Large intestine (tissue), 3 donors: ENCODE measurements at regions not wholly inside any gene's neighbourhood (a gene's known extent, or its start where the extent isn't known, plus 50 kb on each side); places are given as distances from the start of the nearest gene placed in this dataset.

ENCODE experiments used
- DNase-seq, 2 donors: peaks; one replicate each; pipeline versions ENCODE4 v3.0.0 to v3.0.0-alpha.2; 2013
- H3K27ac ChIP-seq: one replicate; pipeline ENCODE4 v1.5.1; 2013; ENCODE audit warnings: low read length
- H3K27me3 ChIP-seq: 2 replicates; pipeline ENCODE4 v1.6.1; 2013; ENCODE audit warnings: low read length; ENCODE audit not compliant: control insufficient read depth, insufficient read depth
- H3K36me3 ChIP-seq: 2 replicates; pipeline ENCODE4 v1.6.1; 2013; ENCODE audit warnings: low read length; ENCODE audit not compliant: control insufficient read depth, insufficient read depth
- H3K4me1 ChIP-seq: one replicate; pipeline ENCODE4 v1.6.1; 2013; ENCODE audit warnings: low read length; ENCODE audit not compliant: control insufficient read depth, insufficient read depth
- H3K4me3 ChIP-seq: one replicate; pipeline ENCODE4 v1.5.1; 2013; ENCODE audit warnings: low read length
- H3K9me3 ChIP-seq: one replicate; pipeline ENCODE4 v1.6.1; 2013; ENCODE audit warnings: mild to moderate bottlenecking, low read depth, low read length, moderate library complexity; ENCODE audit not compliant: control insufficient read depth
- WGBS: methylation state at CpG from one replicate; pipeline ENCODE4 v1.1.5; 2013; ENCODE audit warnings: low lambda C conversion rate; ENCODE audit not compliant: insufficient coverage; 5-methylcytosine and 5-hydroxymethylcytosine counted together

DNA sequence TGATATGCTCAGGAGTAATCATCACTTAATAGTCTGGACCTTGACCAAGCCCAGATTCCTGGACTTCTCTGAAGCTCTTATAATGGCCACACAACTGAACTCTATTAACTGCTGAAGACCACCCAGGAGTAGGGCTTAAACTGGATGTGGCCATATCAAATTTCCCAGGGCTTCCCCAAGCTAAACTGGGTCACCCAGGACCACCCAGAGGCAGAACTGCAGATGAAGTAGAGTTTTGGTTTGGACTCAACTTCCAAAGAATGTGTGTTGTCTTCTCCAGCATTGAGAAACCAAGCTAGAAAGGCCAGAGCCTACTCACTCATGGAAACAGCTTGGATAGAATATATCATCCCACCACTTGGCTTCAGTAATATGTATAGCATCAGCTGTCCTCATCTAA, 358.2 kb upstream of the MEOX2 start:
- Histone ChIP-seq H3K36me3 (no peaks in the 10 kb centered on the region), H3K9me3 (no peaks in the 10 kb centered on the region), H3K27ac (no peak overlapping the region), H3K27me3 (no peaks in the 10 kb centered on the region), H3K4me1 (no peaks in the 10 kb centered on the region), H3K4me3 (no peak overlapping the region)
- DNase-seq: no peak

DNA sequence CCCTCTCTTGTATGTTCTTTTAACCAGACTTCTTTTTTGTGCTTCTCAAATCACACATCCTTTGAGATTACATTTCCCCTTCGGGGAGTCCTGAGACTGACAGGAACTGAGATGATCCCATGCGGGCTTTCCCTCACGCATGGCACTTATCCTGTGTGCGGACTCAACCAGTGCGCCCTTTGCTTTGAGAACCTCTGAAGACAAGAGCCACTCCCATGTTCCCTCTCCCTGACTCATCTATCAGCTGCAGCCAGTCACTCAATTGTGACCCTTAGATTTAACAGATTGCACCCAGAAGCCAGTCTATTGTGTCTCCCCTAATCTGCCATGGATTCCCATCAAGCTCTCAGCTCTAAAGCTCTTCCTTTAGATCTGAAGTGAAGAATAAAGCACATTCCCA, 353.9 kb upstream of the MEOX2 start:
- no peak for DNase-seq
- Histone ChIP-seq H3K36me3 (no peaks in the 10 kb centered on the region), H3K27ac (no peak overlapping the region), H3K9me3 (no peaks in the 10 kb centered on the region), H3K4me3 (no peak overlapping the region), H3K4me1 (no peaks in the 10 kb centered on the region), H3K27me3 (no peaks in the 10 kb centered on the region)
- 100% methylated on average over 1 of the region's 5 CpGs for WGBS

DNA sequence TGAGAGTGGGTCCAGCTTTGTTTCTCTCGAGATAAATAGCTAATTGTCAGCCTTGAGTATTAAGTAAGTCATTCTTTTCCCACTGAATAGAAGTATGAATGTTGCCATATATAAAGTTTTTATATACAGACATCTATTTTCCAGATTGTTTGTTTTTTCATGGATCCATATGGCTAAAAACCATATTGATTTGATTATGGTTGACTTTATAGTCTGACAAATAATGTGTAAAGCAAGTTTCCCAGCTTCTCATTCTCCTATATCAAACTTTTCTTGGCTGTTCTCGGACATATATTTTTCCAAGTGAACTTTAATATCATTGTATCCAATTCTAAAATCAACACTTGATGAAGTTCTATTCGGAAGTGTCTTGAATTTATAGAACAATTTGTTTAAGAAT, 352.4 kb upstream of the MEOX2 start:
- WGBS: 87% methylated on average over 2 of the region's 3 CpGs
- DNase-seq: no peak
- H3K4me3 ChIP-seq: no peak overlapping the region
- no peak overlapping the region for H3K27ac ChIP-seq
- H3K4me1 ChIP-seq: no peaks in the 10 kb centered on the region
- no peaks in the 10 kb centered on the region for H3K27me3 ChIP-seq
- H3K36me3 ChIP-seq: no peaks in the 10 kb centered on the region
- H3K9me3 ChIP-seq: no peaks in the 10 kb centered on the region

DNA sequence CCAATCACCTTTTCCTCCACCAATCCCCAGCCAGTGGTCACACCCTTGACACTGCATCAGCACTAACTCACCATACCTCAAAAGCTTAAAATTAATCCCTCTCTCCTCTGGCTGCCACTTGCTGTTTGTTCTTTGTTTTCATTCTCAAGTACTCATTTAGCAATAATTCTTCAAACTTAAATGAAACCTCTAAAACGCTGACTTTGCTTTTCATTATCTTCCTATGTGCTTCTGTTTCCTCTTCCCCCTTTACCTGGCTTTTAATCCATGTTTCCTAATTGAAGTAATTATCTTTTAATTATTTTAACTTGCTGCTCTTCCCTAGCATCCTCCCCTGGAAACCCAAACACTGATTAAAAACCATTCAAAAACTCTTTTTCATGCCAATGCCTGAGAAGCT, 348.9 kb upstream of the MEOX2 start:
- H3K36me3 ChIP-seq: no peaks in the 10 kb centered on the region
- no peak overlapping the region for H3K4me3 ChIP-seq
- DNase-seq: no peak
- no peaks in the 10 kb centered on the region for H3K4me1 ChIP-seq
- no peaks in the 10 kb centered on the region for H3K9me3 ChIP-seq
- H3K27ac ChIP-seq: no peak overlapping the region
- 82% methylated on average over 1 of the region's 1 CpG for whole genome bisulfite sequencing
- H3K27me3 ChIP-seq: no peaks in the 10 kb centered on the region

DNA sequence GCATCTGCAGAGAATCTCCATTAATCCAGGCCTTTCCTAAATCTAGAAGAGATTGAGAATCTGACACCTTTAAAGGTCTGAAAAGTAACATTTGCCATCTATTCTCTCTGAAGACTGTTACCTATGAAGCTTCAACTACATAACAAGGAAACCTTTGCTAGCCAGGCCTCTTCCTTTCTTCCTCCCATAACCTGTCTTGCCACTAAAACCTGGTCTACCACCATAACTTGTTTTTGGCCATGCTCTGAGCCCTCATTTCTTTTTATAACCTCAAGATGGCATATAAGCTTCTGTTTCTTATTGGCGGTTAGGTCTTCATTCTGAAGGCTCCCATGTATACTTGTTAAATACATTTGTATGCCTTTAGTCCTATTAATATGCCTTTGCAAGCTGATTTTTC, 348.4 kb upstream of the MEOX2 start:
- DNase-seq: no peak
- H3K4me3 ChIP-seq: no peak overlapping the region
- no peaks in the 10 kb centered on the region for H3K27me3 ChIP-seq
- WGBS: no CpG with 5 or more reads among the region's 1 CpG
- no peaks in the 10 kb centered on the region for H3K36me3 ChIP-seq
- no peaks in the 10 kb centered on the region for H3K9me3 ChIP-seq
- no peak overlapping the region for H3K27ac ChIP-seq
- H3K4me1 ChIP-seq: no peaks in the 10 kb centered on the region

DNA sequence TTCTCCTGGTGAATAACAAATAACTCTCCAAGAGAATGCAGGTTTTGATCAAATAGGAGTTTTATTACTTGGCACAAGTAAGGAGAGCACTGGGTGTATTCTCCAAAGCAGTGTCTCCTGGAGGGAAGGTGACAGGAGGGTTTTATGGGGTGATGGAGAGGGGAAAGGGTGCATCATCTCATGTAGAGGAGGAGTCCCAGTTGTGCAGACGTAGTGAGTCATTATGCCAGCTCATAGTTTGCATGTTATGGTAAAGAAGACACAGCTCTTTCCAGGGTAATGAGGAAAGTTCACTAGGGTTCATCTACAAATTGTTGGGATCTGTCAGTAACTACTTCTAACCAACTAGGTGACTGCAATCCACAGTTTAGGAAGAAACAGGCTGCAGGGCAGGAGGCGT, 347.9 kb upstream of the MEOX2 start:
- H3K4me3 ChIP-seq: no peak overlapping the region
- 80% methylated on average over 1 of the region's 2 CpGs for WGBS
- H3K4me1 ChIP-seq: no peaks in the 10 kb centered on the region
- no peaks in the 10 kb centered on the region for H3K36me3 ChIP-seq
- H3K27ac ChIP-seq: no peak overlapping the region
- no peaks in the 10 kb centered on the region for H3K27me3 ChIP-seq
- H3K9me3 ChIP-seq: no peaks in the 10 kb centered on the region
- DNase-seq: no peak

DNA sequence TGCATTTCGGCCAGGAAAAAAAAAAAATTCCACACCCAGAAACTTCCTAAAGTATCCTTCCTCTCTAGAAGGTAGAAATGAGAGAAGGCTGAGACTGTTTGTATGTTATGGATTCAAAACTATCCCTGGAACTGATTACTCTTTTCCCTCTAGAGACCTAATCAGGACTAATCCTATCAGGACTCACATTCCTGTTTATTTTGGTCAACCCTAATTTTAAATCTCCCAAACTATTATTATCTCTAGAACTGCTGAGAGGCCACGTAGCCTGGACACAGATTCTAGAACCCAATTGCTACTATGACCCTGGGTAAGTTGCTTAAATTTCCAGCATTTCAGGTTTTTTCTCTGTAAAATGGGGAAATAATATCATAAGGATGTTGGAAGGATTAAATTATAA, 346.8 kb upstream of the MEOX2 start:
- 71% methylated on average over 1 of the region's 2 CpGs for WGBS
- H3K36me3 ChIP-seq: no peaks in the 10 kb centered on the region

DNA sequence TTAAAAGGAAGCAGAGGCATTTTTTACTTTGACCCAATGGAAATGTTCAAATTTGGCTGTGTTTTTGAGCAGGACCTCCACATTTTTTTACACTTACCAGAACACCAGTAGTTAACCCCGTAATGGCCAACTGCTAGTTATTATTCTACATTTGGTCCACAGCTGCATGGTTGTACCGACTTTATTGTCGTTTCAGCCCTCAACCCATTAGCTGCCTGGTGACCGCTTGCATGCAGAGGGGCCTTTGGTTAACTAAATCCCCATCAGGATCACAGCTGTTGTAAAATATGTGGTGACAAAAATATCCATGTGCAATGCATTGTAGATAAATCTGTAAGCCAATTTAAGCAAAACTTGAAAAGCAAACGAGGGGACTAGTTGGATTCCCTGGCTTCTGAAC, 342.2 kb upstream of the MEOX2 start:
- no peaks in the 10 kb centered on the region for H3K9me3 ChIP-seq
- no peaks in the 10 kb centered on the region for H3K27me3 ChIP-seq
- no peaks in the 10 kb centered on the region for H3K4me1 ChIP-seq
- H3K4me3 ChIP-seq: no peak overlapping the region
- H3K27ac ChIP-seq: no peak overlapping the region
- no peak for DNase-seq
- no peaks in the 10 kb centered on the region for H3K36me3 ChIP-seq
- WGBS: 80% methylated on average over 1 of the region's 5 CpGs

More for the DNA sequence above, 346.8 kb upstream of the MEOX2 start:
- no peak overlapping the region for H3K4me3 ChIP-seq
- H3K27me3 ChIP-seq: no peaks in the 10 kb centered on the region
- H3K4me1 ChIP-seq: no peaks in the 10 kb centered on the region
- H3K9me3 ChIP-seq: no peaks in the 10 kb centered on the region
- DNase-seq: no peak
- H3K27ac ChIP-seq: no peak overlapping the region

DNA sequence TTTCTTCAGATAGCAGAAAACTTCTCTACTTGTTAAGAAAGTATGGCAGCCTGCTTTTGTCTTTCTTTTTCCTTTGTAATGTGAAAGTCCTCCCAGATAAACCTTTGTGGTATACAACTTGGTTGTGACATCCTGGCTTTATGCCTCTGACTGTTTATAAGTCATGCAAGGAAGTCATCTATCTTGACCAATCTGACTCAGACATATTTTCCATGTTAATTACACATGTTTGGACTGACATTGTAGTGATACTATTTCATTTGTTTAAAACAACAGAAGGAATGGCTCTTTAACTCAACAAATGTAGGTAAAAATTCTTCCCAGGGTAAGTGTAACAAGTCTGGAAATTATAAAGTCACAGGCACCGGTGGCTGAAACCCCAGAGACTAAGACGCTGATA, 341.6 kb upstream of the MEOX2 start:
- no CpG with 5 or more reads among the region's 2 CpGs for WGBS

DNA sequence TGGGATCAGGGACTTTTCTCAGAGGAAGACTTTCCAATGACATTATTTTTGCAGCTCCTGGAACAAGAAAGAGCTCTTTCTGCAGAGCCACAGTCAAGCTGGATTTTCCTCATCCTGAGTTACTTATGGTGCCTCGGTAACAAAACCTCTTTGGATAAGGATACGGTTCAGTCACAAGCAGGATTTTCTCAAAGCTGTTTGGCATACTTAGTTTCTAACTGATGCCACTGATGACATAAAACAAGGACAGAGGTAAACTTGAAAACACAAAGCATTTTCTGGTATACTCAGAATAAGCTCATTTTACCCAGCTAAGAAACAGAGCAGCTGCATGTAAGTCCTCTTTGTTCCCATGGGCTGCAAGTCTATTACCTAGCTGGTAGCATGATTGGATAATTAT, 340.9 kb upstream of the MEOX2 start:
- no peak overlapping the region for H3K4me3 ChIP-seq
- H3K9me3 ChIP-seq: no peaks in the 10 kb centered on the region
- no peaks in the 10 kb centered on the region for H3K27me3 ChIP-seq
- DNase-seq: no peak
- no peaks in the 10 kb centered on the region for H3K36me3 ChIP-seq
- H3K4me1 ChIP-seq: no peaks in the 10 kb centered on the region
- WGBS: no CpG with 5 or more reads among the region's 2 CpGs
- H3K27ac ChIP-seq: no peak overlapping the region

More for the DNA sequence above, 341.6 kb upstream of the MEOX2 start:
- no peaks in the 10 kb centered on the region for H3K36me3 ChIP-seq
- DNase-seq: no peak
- H3K9me3 ChIP-seq: no peaks in the 10 kb centered on the region
- H3K4me3 ChIP-seq: no peak overlapping the region
- no peak overlapping the region for H3K27ac ChIP-seq
- no peaks in the 10 kb centered on the region for H3K27me3 ChIP-seq
- no peaks in the 10 kb centered on the region for H3K4me1 ChIP-seq

DNA sequence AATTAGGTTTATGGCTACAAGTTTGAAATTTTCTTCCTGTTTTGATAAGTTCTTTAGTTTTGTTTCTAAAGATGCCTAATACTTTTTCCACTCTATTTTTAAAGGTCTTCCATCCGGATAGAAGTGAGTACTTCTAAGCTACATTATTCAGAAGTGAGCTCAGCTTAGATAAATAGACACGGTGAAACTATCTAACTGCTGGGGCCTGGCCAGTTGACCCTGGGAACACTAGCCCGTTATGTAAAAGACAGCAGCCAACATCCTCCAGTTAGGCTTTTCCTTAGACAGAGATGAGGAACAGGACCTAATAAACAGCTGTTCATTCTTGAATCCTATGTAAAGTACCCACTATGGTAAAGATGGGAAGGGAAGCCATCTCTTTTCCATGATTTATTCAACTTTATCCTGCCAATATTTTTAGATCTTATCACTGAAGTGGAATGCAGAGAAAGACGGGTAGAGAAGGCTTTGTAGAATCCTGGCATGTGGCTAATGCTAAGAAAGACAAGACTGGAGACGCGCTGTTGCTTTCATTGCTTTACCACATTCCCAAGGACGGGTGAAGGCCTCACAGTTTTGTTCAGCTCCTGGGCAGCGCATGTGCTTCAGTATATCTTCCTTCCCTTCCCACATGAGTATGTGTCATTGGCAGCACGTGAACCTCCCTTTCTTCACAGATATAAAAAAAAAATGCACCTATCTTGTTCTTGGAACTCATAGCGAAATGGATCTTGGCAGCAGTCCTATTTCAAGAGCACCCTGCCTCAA, 340.0 kb upstream of the MEOX2 start:
- H3K27ac ChIP-seq: no peak overlapping the region
- no peak overlapping the region for H3K4me3 ChIP-seq
- H3K36me3 ChIP-seq: no peaks in the 10 kb centered on the region
- no CpG with 5 or more reads among the region's 10 CpGs for WGBS
- no peaks in the 10 kb centered on the region for H3K9me3 ChIP-seq
- no peak for DNase-seq
- no peaks in the 10 kb centered on the region for H3K27me3 ChIP-seq
- H3K4me1 ChIP-seq: no peaks in the 10 kb centered on the region
